Stomach (tissue), 4 donors: ENCODE measurements at regions not wholly inside any gene's neighbourhood (a gene's known extent, or its start where the extent isn't known, plus 50 kb on each side); places are given as distances from the start of the nearest gene placed in this dataset.

Experiments used
- CTCF ChIP-seq, 7 experiments: fragments of 450-650 bp in 4 of 7; fragments of 200-600 bp in 3 of 7; sonication (generic) in 3 of 7; IDR thresholded peaks; one replicate each; pipeline ENCODE4 v1.5.1; 2016 to 2019; ENCODE audit warnings: antibody characterized with exemption in 7 of 7, control low read depth in 2 of 7, mild to moderate bottlenecking in 1 of 7
- EP300 ChIP-seq: sonication (generic); formaldehyde crosslinking; IDR thresholded peaks from one replicate; pipeline ENCODE4 v1.6.1; 2017; ENCODE audit warnings: antibody characterized with exemption
- POLR2AphosphoS5 ChIP-seq, 3 donors: sonication (generic); formaldehyde crosslinking; IDR thresholded peaks; one replicate each; pipeline ENCODE4 v1.6.1; 2016; ENCODE audit warnings: antibody characterized with exemption in 3 of 3

- TF ChIP-seq CTCF (IDR thresholded peaks at IDR 0.05): no peak
- no peak for TF ChIP-seq POLR2AphosphoS5 (IDR thresholded peaks at IDR 0.05)
- no peak for TF ChIP-seq EP300
These were observed 511.9 kb downstream of the ZIC1 start for GRCh38 chr3:147921051-147921450.
